ENCODE measurements at regions not wholly inside any gene's neighbourhood (a gene's known extent, or its start where the extent isn't known, plus 50 kb on each side); places are given as distances from the start of the nearest gene placed in this dataset.

- TF ChIP-seq CREB1 (CRISPR knock-in tag; IDR thresholded peaks at IDR 0.05; ENCODE audit: low read depth) (no peak), JUNB (IDR thresholded peaks at IDR 0.05; ENCODE audit: unreplicated experiment) (no peak), POLR2AphosphoS5 (IDR thresholded peaks at IDR 0.05; ENCODE audit: low read depth) (no peak)
- TF ChIP-seq, protein P1, sequence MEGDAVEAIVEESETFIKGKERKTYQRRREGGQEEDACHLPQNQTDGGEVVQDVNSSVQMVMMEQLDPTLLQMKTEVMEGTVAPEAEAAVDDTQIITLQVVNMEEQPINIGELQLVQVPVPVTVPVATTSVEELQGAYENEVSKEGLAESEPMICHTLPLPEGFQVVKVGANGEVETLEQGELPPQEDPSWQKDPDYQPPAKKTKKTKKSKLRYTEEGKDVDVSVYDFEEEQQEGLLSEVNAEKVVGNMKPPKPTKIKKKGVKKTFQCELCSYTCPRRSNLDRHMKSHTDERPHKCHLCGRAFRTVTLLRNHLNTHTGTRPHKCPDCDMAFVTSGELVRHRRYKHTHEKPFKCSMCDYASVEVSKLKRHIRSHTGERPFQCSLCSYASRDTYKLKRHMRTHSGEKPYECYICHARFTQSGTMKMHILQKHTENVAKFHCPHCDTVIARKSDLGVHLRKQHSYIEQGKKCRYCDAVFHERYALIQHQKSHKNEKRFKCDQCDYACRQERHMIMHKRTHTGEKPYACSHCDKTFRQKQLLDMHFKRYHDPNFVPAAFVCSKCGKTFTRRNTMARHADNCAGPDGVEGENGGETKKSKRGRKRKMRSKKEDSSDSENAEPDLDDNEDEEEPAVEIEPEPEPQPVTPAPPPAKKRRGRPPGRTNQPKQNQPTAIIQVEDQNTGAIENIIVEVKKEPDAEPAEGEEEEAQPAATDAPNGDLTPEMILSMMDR (conservative IDR thresholded peaks at IDR 0.05; ENCODE audit: low read depth in 2 of 2) = no peak
These were observed 950.1 kb downstream of the TRIB2 start for GRCh38 chr2:13666582-13667414.
